ENCODE measurements at regions not wholly inside any gene's neighbourhood (a gene's known extent, or its start where the extent isn't known, plus 50 kb on each side); places are given as distances from the start of the nearest gene placed in this dataset.

DNA sequence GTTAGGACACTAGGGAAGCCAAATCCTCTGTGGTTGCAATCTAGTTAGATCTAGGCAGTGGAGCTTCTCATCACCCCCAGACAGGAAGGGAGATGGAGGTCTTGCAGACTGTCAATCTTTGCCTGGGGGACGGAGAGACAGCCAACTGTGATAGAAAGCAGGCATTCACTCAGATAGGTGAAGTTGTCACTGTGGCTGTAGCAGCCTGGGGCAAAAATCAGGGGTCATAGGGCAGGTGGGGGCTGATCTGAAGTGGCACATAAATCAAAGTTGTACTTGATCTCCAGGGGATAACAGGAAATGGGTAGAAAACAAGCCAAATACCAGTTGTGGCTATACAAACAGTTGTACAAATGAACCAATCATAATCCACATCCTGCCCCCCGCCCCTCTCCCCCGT, 620.9 kb upstream of the USP24 start:
- no peaks in the 10 kb centered on the region for H3K27me3 ChIP-seq (ENCODE audit: control insufficient read depth, insufficient read depth, low read length)
- ChIA-PET POLR2A (no interaction called here), CTCF (interaction anchor here (0.6 to 1.7 kb wide), 2 partner anchors 17 to 462 kb away, joined by 3 to 4 read pairs; no protein-coding TSS in a partner anchor)
- no peaks in the 10 kb centered on the region; the same call in 1 of the 2 replicates for H3K9me3 ChIP-seq (ENCODE audit: control insufficient read depth, insufficient read depth, low read length)
- H3K27ac ChIP-seq (ENCODE audit: low read depth, low read length) = no peak overlapping the region
- no peak overlapping the region for H3K4me3 ChIP-seq (ENCODE audit: low read depth, low read length)
- TF ChIP-seq, protein P1, sequence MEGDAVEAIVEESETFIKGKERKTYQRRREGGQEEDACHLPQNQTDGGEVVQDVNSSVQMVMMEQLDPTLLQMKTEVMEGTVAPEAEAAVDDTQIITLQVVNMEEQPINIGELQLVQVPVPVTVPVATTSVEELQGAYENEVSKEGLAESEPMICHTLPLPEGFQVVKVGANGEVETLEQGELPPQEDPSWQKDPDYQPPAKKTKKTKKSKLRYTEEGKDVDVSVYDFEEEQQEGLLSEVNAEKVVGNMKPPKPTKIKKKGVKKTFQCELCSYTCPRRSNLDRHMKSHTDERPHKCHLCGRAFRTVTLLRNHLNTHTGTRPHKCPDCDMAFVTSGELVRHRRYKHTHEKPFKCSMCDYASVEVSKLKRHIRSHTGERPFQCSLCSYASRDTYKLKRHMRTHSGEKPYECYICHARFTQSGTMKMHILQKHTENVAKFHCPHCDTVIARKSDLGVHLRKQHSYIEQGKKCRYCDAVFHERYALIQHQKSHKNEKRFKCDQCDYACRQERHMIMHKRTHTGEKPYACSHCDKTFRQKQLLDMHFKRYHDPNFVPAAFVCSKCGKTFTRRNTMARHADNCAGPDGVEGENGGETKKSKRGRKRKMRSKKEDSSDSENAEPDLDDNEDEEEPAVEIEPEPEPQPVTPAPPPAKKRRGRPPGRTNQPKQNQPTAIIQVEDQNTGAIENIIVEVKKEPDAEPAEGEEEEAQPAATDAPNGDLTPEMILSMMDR (IDR thresholded peaks at IDR 0.05; ENCODE audit: low read depth, low read length) = no peak
- DNase-seq (ENCODE audit: low read depth, low spot score) = no peak

DNA sequence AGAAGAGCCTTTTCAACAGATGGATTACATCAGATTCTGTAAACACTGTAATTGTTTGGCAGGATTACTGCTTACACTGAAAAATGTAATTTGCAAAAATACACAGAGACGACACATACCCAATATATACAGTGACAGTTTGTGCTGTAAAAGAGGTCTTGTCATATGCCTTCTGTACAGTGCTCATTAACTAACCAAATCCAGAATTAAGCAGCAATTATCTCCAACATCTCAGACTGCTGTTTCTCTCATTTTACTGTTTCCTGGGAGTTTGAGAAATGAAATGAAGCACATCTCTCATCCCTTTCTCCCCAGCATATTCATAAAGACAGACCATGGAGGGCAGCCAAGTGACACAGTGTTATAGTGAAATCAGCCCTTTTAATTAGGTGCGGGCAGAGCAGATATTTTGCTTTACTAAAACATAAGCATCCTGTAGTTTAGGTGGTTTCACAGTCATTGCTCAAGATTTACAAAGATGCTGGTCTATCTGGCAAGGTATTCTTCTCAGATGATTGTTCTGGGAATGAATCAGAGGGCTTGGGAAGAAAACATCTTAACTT, 618.4 kb upstream of the USP24 start:
- ChIA-PET POLR2A (no interaction called here), CTCF (no interaction called here)
- Histone ChIP-seq H3K4me3 (ENCODE audit: low read depth, low read length) (no peak overlapping the region), H3K9me3 (ENCODE audit: control insufficient read depth, insufficient read depth, low read length) (no peaks in the 10 kb centered on the region; the same call in 1 of the 2 replicates), H3K27me3 (ENCODE audit: control insufficient read depth, insufficient read depth, low read length) (no peaks in the 10 kb centered on the region), H3K27ac (ENCODE audit: low read depth, low read length) (peak overlapping the region; percentile 72)
- TF ChIP-seq, protein P1 (IDR thresholded peaks at IDR 0.05; ENCODE audit: low read depth, low read length) = no peak
- peak; percentile 81 for DNase-seq (ENCODE audit: low read depth, low spot score)

DNA sequence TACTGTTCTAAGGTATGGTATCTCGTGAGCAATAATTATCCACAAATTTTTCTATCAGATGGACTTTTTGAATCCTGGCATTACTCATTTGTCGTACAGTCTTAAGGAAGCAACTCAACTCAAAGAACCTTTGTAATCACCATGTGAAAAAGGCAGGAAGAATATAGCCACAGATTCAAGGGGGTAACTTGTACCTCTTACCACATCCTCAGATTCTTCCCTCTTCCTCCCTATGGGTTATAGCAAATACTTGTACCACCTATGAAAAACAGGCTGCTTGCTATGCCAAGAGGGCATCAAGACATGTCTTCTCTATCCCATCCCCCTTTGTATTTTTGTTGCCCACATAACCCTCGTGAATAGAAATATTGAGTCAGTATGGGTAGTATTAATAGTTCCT, 616.6 kb upstream of the USP24 start:
- no peak overlapping the region for H3K4me3 ChIP-seq (ENCODE audit: low read depth, low read length)
- no peak for DNase-seq (ENCODE audit: low read depth, low spot score)
- H3K27ac ChIP-seq (ENCODE audit: low read depth, low read length) = no peak overlapping the region
- no peaks in the 10 kb centered on the region; the same call in 1 of the 2 replicates for H3K9me3 ChIP-seq (ENCODE audit: control insufficient read depth, insufficient read depth, low read length)
- H3K27me3 ChIP-seq (ENCODE audit: control insufficient read depth, insufficient read depth, low read length) = no peaks in the 10 kb centered on the region
- TF ChIP-seq, protein P1 (IDR thresholded peaks at IDR 0.05; ENCODE audit: low read depth, low read length) = no peak
- POLR2A ChIA-PET = no interaction called here
- CTCF ChIA-PET = no interaction called here

DNA sequence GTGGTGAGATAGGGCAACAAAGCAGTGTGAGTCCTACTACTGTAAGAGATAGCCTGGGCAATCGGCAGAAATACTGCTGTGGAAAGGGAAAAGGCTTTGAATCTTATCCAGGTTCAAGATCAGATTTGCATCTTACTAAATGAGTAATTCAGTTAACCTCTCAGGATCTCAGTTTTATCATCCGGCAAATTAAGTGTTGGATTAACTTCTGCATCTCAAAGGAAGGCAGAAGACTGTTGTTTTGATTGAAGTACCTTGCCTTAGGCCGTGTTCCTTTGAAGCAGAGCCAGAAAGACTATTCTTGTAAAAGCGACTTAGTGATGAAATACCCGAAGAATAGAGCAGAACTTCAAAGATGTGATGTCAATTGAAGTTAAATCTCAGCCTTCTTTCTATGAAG, 612.9 kb upstream of the USP24 start:
- ChIA-PET POLR2A (no interaction called here), CTCF (no interaction called here)
- DNase-seq (ENCODE audit: low read depth, low spot score) = no peak
- TF ChIP-seq, protein P1 (IDR thresholded peaks at IDR 0.05; ENCODE audit: low read depth, low read length) = no peak
- H3K4me3 ChIP-seq (ENCODE audit: low read depth, low read length) = no peak overlapping the region
- no peaks in the 10 kb centered on the region for H3K27me3 ChIP-seq (ENCODE audit: control insufficient read depth, insufficient read depth, low read length)
- H3K9me3 ChIP-seq (ENCODE audit: control insufficient read depth, insufficient read depth, low read length) = no peaks in the 10 kb centered on the region
- peak overlapping the region; percentile 75 for H3K27ac ChIP-seq (ENCODE audit: low read depth, low read length)

DNA sequence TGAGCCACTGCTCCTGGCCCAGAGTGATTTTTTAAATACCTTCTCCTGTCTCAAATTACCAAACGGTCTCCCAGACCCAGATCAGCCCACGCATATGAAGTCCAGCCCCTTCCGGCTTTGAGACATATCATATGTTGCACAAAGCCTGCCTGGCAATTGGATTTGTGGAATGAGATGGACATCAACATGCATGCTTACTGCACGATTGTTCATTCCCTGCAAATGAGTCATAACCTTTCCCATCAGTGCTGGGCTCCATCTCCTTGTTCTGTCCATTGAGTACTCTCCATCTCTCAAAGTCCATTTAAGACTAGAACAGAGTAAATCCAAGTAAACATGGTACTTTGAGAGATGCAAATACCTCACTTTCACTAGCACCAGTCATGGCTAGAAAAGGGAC, 612.2 kb upstream of the USP24 start:
- TF ChIP-seq, protein P1 (IDR thresholded peaks at IDR 0.05; ENCODE audit: low read depth, low read length) = no peak
- peak; percentile 97 for DNase-seq (ENCODE audit: low read depth, low spot score)
- ChIA-PET CTCF (no interaction called here), POLR2A (no interaction called here)
- H3K9me3 ChIP-seq (ENCODE audit: control insufficient read depth, insufficient read depth, low read length) = no peaks in the 10 kb centered on the region
- no peaks in the 10 kb centered on the region for H3K27me3 ChIP-seq (ENCODE audit: control insufficient read depth, insufficient read depth, low read length)
- no peak overlapping the region for H3K4me3 ChIP-seq (ENCODE audit: low read depth, low read length)
- peak overlapping the region; percentile 75 for H3K27ac ChIP-seq (ENCODE audit: low read depth, low read length)
